SK-N-SH treated with all-trans-retinoic acid at 6 μM for 48 hours (cell line): ENCODE measurements at regions not wholly inside any gene's neighbourhood (a gene's known extent, or its start where the extent isn't known, plus 50 kb on each side); places are given as distances from the start of the nearest gene placed in this dataset.

Experiments used
- ATAC-seq: fragments of 200-7000 bp; cut with Tn5 transposase; 3 replicates; pipeline ENCODE4 v1.9.1; 2020; ENCODE audit warnings: mild to moderate bottlenecking, moderate library complexity
- ARNTL ChIP-seq: fragments of 450-650 bp; formaldehyde crosslinking; IDR thresholded peaks from 2 replicates; pipeline ENCODE4 v1.5.0; 2020; ENCODE audit warnings: low read depth, mild to moderate bottlenecking, moderate library complexity, borderline replicate concordance
- BACH2 ChIP-seq: fragments of 250-450 bp; sonication (Bioruptor Pico); IDR thresholded peaks from 2 replicates; pipeline ENCODE4 v1.9.0; 2021; ENCODE audit warnings: mild to moderate bottlenecking, borderline replicate concordance
- CREB5 ChIP-seq: fragments of 250-450 bp; sonication (Bioruptor Pico); IDR thresholded peaks from 2 replicates; pipeline ENCODE4 v1.5.1; 2020; ENCODE audit warnings: low read depth, mild to moderate bottlenecking, moderate library complexity
- CSDC2 ChIP-seq: fragments of 250-450 bp; sonication (Bioruptor Pico); IDR thresholded peaks from 2 replicates; pipeline ENCODE4 v1.5.0; 2020; ENCODE audit warnings: mild to moderate bottlenecking, moderate library complexity
- CSRNP3 ChIP-seq: fragments of 250-450 bp; sonication (Bioruptor Pico); IDR thresholded peaks from 2 replicates; pipeline ENCODE4 v1.5.1; 2021; ENCODE audit warnings: mild to moderate bottlenecking, moderate library complexity
- ESRRG ChIP-seq: fragments of 250-450 bp; sonication (Bioruptor Pico); IDR thresholded peaks from 2 replicates; pipeline ENCODE4 v1.6.1; 2021; ENCODE audit warnings: mild to moderate bottlenecking
- GLIS3 ChIP-seq: fragments of 250-450 bp; sonication (Bioruptor Pico); IDR thresholded peaks from 2 replicates; pipeline ENCODE4 v1.5.0; 2020; ENCODE audit warnings: mild to moderate bottlenecking, moderate library complexity
- ISL1 ChIP-seq: fragments of 250-450 bp; sonication (Bioruptor Pico); IDR thresholded peaks from 2 replicates; pipeline ENCODE4 v2.1.2; 2022; ENCODE audit warnings: mild to moderate bottlenecking, moderate library complexity
- OSR1 ChIP-seq: fragments of 250-450 bp; sonication (Bioruptor Pico); IDR thresholded peaks from 2 replicates; pipeline ENCODE4 v1.8.0; 2022; ENCODE audit warnings: moderate library complexity, mild to moderate bottlenecking, inconsistent platforms
- PATZ1 ChIP-seq: fragments of 250-450 bp; sonication (Bioruptor Pico); IDR thresholded peaks from 2 replicates; pipeline ENCODE4 v1.8.0; 2020; ENCODE audit warnings: mild to moderate bottlenecking, moderate library complexity, borderline replicate concordance
- RARB ChIP-seq: fragments of 250-450 bp; sonication (Bioruptor Pico); IDR thresholded peaks from 2 replicates; pipeline ENCODE4 v1.8.0; 2021; ENCODE audit warnings: mild to moderate bottlenecking, moderate library complexity
- SNAI2 ChIP-seq: fragments of 250-450 bp; sonication (Bioruptor Pico); IDR thresholded peaks from 2 replicates; pipeline ENCODE4 v1.5.0; 2020; ENCODE audit warnings: mild to moderate bottlenecking, moderate library complexity
- TOX ChIP-seq: fragments of 250-450 bp; sonication (Bioruptor Pico); IDR thresholded peaks from 2 replicates; pipeline ENCODE4 v1.8.0; 2021; ENCODE audit warnings: mild to moderate bottlenecking, moderate library complexity, borderline replicate concordance
- ZC3H10 ChIP-seq: fragments of 250-450 bp; sonication (Bioruptor Pico); IDR thresholded peaks from 2 replicates; pipeline ENCODE4 v1.5.1; 2021; ENCODE audit warnings: mild to moderate bottlenecking, moderate library complexity
- ZFP3 ChIP-seq: fragments of 250-450 bp; sonication (Bioruptor Pico); IDR thresholded peaks from 2 replicates; pipeline ENCODE4 v1.5.0; 2020; ENCODE audit warnings: mild to moderate bottlenecking, moderate library complexity
- ZFP30 ChIP-seq: fragments of 450-650 bp; formaldehyde crosslinking; IDR thresholded peaks from 2 replicates; pipeline ENCODE4 v1.5.0; 2022; ENCODE audit warnings: mild to moderate bottlenecking, moderate library complexity
- ZNF565 ChIP-seq: fragments of 450-650 bp; formaldehyde crosslinking; conservative IDR thresholded peaks from 2 replicates; pipeline ENCODE4 v1.5.0; 2020; ENCODE audit warnings: low read depth, mild to moderate bottlenecking, moderate library complexity
- ZNF70 ChIP-seq: fragments of 450-650 bp; formaldehyde crosslinking; IDR thresholded peaks from 2 replicates; pipeline ENCODE4 v1.5.0; 2020; ENCODE audit warnings: mild to moderate bottlenecking, moderate library complexity
- ZNF8 ChIP-seq: fragments of 450-650 bp; formaldehyde crosslinking; IDR thresholded peaks from 2 replicates; pipeline ENCODE4 v1.5.0; 2020; ENCODE audit warnings: mild to moderate bottlenecking, moderate library complexity
- TF ChIP-seq, protein P1 (sequence below): fragments of 250-450 bp; sonication (Bioruptor Pico); IDR thresholded peaks from 2 replicates; pipeline ENCODE4 v1.8.0; 2021; ENCODE audit warnings: low read depth, mild to moderate bottlenecking, moderate library complexity, borderline replicate concordance
- TF ChIP-seq, protein P2 (sequence below): fragments of 250-450 bp; sonication (Bioruptor Pico); IDR thresholded peaks from 2 replicates; pipeline ENCODE4 v1.5.0; 2020; ENCODE audit warnings: mild to moderate bottlenecking, moderate library complexity

DNA sequence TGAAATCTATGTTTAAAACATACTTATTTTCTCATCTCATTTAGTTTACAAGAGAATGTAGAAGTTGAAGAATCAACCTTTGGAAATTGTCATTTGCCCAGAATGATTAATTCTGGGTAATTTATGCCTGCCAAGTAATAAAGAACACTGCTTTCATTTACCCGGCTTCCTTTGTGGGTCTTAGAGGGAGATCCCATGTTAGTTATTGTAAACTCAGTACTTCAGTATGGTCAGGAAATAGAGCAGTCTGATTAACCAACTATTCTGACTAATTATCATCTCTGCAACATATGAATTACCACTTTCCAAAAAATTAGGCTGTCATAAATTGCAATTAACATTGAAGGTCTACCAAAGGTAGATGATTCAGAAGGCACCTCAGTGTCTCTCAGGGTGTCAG, 324.5 kb downstream of the HNRNPD start:
- TF ChIP-seq ZC3H10 (CRISPR knock-in tag) (no peak), ARNTL (no peak), BACH2 (CRISPR knock-in tag) (no peak), ZNF70 (no peak), SNAI2 (CRISPR knock-in tag) (no peak), ZNF565 (no peak), ISL1 (CRISPR knock-in tag) (no peak), RARB (CRISPR knock-in tag) (no peak), ZNF8 (CRISPR knock-in tag) (no peak), TOX (CRISPR knock-in tag) (no peak), PATZ1 (CRISPR knock-in tag) (no peak), OSR1 (CRISPR knock-in tag) (no peak), ZFP30 (CRISPR knock-in tag) (no peak), ZFP3 (no peak), CSDC2 (CRISPR knock-in tag) (no peak), CREB5 (CRISPR knock-in tag) (no peak)
- TF ChIP-seq, protein P1, sequence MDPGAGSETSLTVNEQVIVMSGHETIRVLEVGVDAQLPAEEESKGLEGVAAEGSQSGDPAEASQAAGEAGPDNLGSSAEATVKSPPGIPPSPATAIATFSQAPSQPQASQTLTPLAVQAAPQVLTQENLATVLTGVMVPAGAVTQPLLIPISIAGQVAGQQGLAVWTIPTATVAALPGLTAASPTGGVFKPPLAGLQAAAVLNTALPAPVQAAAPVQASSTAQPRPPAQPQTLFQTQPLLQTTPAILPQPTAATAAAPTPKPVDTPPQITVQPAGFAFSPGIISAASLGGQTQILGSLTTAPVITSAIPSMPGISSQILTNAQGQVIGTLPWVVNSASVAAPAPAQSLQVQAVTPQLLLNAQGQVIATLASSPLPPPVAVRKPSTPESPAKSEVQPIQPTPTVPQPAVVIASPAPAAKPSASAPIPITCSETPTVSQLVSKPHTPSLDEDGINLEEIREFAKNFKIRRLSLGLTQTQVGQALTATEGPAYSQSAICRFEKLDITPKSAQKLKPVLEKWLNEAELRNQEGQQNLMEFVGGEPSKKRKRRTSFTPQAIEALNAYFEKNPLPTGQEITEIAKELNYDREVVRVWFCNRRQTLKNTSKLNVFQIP = no peak
- TF ChIP-seq, protein P2, sequence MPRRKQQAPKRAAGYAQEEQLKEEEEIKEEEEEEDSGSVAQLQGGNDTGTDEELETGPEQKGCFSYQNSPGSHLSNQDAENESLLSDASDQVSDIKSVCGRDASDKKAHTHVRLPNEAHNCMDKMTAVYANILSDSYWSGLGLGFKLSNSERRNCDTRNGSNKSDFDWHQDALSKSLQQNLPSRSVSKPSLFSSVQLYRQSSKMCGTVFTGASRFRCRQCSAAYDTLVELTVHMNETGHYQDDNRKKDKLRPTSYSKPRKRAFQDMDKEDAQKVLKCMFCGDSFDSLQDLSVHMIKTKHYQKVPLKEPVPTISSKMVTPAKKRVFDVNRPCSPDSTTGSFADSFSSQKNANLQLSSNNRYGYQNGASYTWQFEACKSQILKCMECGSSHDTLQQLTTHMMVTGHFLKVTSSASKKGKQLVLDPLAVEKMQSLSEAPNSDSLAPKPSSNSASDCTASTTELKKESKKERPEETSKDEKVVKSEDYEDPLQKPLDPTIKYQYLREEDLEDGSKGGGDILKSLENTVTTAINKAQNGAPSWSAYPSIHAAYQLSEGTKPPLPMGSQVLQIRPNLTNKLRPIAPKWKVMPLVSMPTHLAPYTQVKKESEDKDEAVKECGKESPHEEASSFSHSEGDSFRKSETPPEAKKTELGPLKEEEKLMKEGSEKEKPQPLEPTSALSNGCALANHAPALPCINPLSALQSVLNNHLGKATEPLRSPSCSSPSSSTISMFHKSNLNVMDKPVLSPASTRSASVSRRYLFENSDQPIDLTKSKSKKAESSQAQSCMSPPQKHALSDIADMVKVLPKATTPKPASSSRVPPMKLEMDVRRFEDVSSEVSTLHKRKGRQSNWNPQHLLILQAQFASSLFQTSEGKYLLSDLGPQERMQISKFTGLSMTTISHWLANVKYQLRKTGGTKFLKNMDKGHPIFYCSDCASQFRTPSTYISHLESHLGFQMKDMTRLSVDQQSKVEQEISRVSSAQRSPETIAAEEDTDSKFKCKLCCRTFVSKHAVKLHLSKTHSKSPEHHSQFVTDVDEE (CRISPR knock-in tag) = no peak
- TF ChIP-seq, all 23 proteins: peak for 0

GRCh38 chr4:82047731-82048130, 326.1 kb downstream of the HNRNPD start:
- no peak for ATAC-seq
- TF ChIP-seq ESRRG (CRISPR knock-in tag) (no peak), RARB (CRISPR knock-in tag) (no peak), ZC3H10 (CRISPR knock-in tag) (no peak), OSR1 (CRISPR knock-in tag) (no peak), CSRNP3 (CRISPR knock-in tag) (no peak), ZNF70 (no peak), BACH2 (CRISPR knock-in tag) (no peak), ZNF8 (CRISPR knock-in tag) (no peak), GLIS3 (CRISPR knock-in tag) (no peak), PATZ1 (CRISPR knock-in tag) (no peak), ARNTL (no peak), ZFP3 (no peak)
- TF ChIP-seq, protein P2 (CRISPR knock-in tag) = no peak

More for the DNA sequence above, 324.5 kb downstream of the HNRNPD start:
- ATAC-seq = no peak
